HEK293 (cell line): ENCODE measurements at regions not wholly inside any gene's neighbourhood (a gene's known extent, or its start where the extent isn't known, plus 50 kb on each side); places are given as distances from the start of the nearest gene placed in this dataset.

ENCODE experiments used
- CTCF ChIA-PET: fragments of 350-600 bp; formaldehyde crosslinking; extraction: SDS; loops from one replicate; lab custom pipeline; 2021; ENCODE audit warnings: antibody characterized with exemption; lab: Yijun Ruan, JAX
- POLR2A ChIA-PET: fragments of 300-600 bp; formaldehyde crosslinking; extraction: SDS; loops from one replicate; lab custom pipeline; 2020; ENCODE audit warnings: antibody characterized with exemption, inconsistent platforms; lab: Yijun Ruan, JAX
- H3K27ac ChIP-seq: fragments of 200-500 bp; sonication (Bioruptor generic); 2 replicates; pipeline ENCODE4 v1.5.1; 2014; ENCODE audit warnings: low read depth, low read length, control low read depth, inconsistent platforms; ENCODE audit errors: extremely low read depth
- H3K36me3 ChIP-seq, 2 experiments: fragments of 200-500 bp in 1 of 2; sonication (Bioruptor generic) in 1 of 2; 1 replicate in 1 of 2; 2 replicates in 1 of 2; pipeline ENCODE4 v1.5.1; 2014 to 2017; ENCODE audit warnings: inconsistent platforms in 2 of 2, low read length in 2 of 2; ENCODE audit not compliant: control insufficient read depth in 2 of 2, insufficient read depth in 1 of 2
- H3K4me1 ChIP-seq: fragments of 200-500 bp; sonication (Bioruptor generic); 2 replicates; pipeline ENCODE4 v1.5.1; 2014; ENCODE audit warnings: mild to moderate bottlenecking, low read length, inconsistent platforms; ENCODE audit not compliant: control insufficient read depth, insufficient read depth
- H3K4me3 ChIP-seq: 2 replicates; pipeline ENCODE4 v1.5.1; 2011; ENCODE audit warnings: low read depth, mild to moderate bottlenecking, control low read depth, low read length, moderate library complexity
- H3K9me3 ChIP-seq: fragments of 200-500 bp; sonication (Bioruptor generic); 2 replicates; pipeline ENCODE4 v1.5.1; 2014; ENCODE audit warnings: low read depth, low read length, inconsistent platforms; ENCODE audit not compliant: control insufficient read depth, insufficient read depth
- IKZF3 ChIP-seq: fragments of 450-650 bp; IDR thresholded peaks from 2 replicates; pipeline ENCODE4 v1.5.0; 2018; ENCODE audit warnings: missing biosample characterization, mild to moderate bottlenecking, missing genetic modification characterization, moderate library complexity
- PRDM1 ChIP-seq: fragments of 450-650 bp; formaldehyde crosslinking; IDR thresholded peaks from 2 replicates; pipeline ENCODE4; 2016; ENCODE audit warnings: missing biosample characterization, missing genetic modification characterization
- TCF7L2 ChIP-seq: IDR thresholded peaks from 2 replicates; pipeline ENCODE4 v1.6.1; 2011; ENCODE audit warnings: low read depth, mild to moderate bottlenecking, inconsistent platforms, low read length, moderate library complexity, borderline replicate concordance
- WT1 ChIP-seq: fragments of 450-650 bp; formaldehyde crosslinking; IDR thresholded peaks from 2 replicates; pipeline ENCODE4 v1.5.1; 2016; ENCODE audit warnings: missing biosample characterization, missing genetic modification characterization
- ZNF114 ChIP-seq: fragments of 450-650 bp; formaldehyde crosslinking; IDR thresholded peaks from 2 replicates; pipeline ENCODE4 v1.5.0; 2017; ENCODE audit warnings: missing biosample characterization, missing genetic modification characterization
- ZNF140 ChIP-seq: fragments of 450-650 bp; formaldehyde crosslinking; IDR thresholded peaks from 2 replicates; pipeline ENCODE4 v1.5.1; 2016; ENCODE audit warnings: missing biosample characterization, missing genetic modification characterization
- ZNF26 ChIP-seq: fragments of 450-650 bp; formaldehyde crosslinking; IDR thresholded peaks from 2 replicates; pipeline ENCODE4 v1.5.1; 2016; ENCODE audit warnings: missing biosample characterization, missing genetic modification characterization
- ZNF302 ChIP-seq: fragments of 450-650 bp; formaldehyde crosslinking; IDR thresholded peaks from 2 replicates; pipeline ENCODE4 v1.5.1; 2016; ENCODE audit warnings: missing biosample characterization, missing genetic modification characterization, low read depth
- ZNF580 ChIP-seq: fragments of 450-650 bp; formaldehyde crosslinking; IDR thresholded peaks from 2 replicates; pipeline ENCODE4 v1.5.1; 2016; ENCODE audit warnings: missing biosample characterization, missing genetic modification characterization
- ZNF664 ChIP-seq: fragments of 450-650 bp; formaldehyde crosslinking; IDR thresholded peaks from 2 replicates; pipeline ENCODE4 v1.5.1; 2016; ENCODE audit warnings: missing biosample characterization, missing genetic modification characterization
- ZNF707 ChIP-seq: fragments of 450-650 bp; formaldehyde crosslinking; IDR thresholded peaks from 2 replicates; pipeline ENCODE4 v1.5.1; 2016; ENCODE audit warnings: missing biosample characterization, missing genetic modification characterization
- ZNF768 ChIP-seq: fragments of 450-650 bp; formaldehyde crosslinking; IDR thresholded peaks from 2 replicates; pipeline ENCODE4 v1.5.1; 2018; ENCODE audit warnings: missing biosample characterization, mild to moderate bottlenecking, missing genetic modification characterization
- TF ChIP-seq, protein P1 (sequence below): fragments of 450-650 bp; formaldehyde crosslinking; IDR thresholded peaks from 2 replicates; pipeline ENCODE4 v1.5.1; 2016; ENCODE audit warnings: missing biosample characterization, missing genetic modification characterization
- TF ChIP-seq, protein P2 (sequence below): fragments of 450-650 bp; formaldehyde crosslinking; IDR thresholded peaks from 2 replicates; pipeline ENCODE4 v1.5.1; 2016; ENCODE audit warnings: missing biosample characterization, missing genetic modification characterization
- TF ChIP-seq, protein P3 (sequence below): fragments of 450-650 bp; formaldehyde crosslinking; IDR thresholded peaks from 2 replicates; pipeline ENCODE4 v1.5.1; 2017; ENCODE audit warnings: missing biosample characterization, missing genetic modification characterization
- TF ChIP-seq, protein P4 (sequence below): fragments of 450-650 bp; formaldehyde crosslinking; IDR thresholded peaks from 2 replicates; pipeline ENCODE4 v1.5.0; 2017; ENCODE audit warnings: missing biosample characterization, missing genetic modification characterization, borderline replicate concordance
- TF ChIP-seq, protein P5 (sequence below): fragments of 450-650 bp; formaldehyde crosslinking; IDR thresholded peaks from 2 replicates; pipeline ENCODE4 v1.5.1; 2017; ENCODE audit warnings: missing biosample characterization, missing genetic modification characterization

GRCh38 chr2:38434595-38434994 lies 57.5 kb upstream of the ATL2 start (continued):
- TF ChIP-seq, protein P1, sequence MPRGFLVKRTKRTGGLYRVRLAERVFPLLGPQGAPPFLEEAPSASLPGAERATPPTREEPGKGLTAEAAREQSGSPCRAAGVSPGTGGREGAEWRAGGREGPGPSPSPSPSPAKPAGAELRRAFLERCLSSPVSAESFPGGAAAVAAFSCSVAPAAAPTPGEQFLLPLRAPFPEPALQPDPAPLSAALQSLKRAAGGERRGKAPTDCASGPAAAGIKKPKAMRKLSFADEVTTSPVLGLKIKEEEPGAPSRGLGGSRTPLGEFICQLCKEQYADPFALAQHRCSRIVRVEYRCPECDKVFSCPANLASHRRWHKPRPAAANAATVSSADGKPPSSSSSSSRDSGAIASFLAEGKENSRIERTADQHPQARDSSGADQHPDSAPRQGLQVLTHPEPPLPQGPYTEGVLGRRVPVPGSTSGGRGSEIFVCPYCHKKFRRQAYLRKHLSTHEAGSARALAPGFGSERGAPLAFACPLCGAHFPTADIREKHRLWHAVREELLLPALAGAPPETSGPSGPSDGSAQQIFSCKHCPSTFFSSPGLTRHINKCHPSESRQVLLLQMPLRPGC (tag by site-specific recombination) = no peak
- TF ChIP-seq, protein P2, sequence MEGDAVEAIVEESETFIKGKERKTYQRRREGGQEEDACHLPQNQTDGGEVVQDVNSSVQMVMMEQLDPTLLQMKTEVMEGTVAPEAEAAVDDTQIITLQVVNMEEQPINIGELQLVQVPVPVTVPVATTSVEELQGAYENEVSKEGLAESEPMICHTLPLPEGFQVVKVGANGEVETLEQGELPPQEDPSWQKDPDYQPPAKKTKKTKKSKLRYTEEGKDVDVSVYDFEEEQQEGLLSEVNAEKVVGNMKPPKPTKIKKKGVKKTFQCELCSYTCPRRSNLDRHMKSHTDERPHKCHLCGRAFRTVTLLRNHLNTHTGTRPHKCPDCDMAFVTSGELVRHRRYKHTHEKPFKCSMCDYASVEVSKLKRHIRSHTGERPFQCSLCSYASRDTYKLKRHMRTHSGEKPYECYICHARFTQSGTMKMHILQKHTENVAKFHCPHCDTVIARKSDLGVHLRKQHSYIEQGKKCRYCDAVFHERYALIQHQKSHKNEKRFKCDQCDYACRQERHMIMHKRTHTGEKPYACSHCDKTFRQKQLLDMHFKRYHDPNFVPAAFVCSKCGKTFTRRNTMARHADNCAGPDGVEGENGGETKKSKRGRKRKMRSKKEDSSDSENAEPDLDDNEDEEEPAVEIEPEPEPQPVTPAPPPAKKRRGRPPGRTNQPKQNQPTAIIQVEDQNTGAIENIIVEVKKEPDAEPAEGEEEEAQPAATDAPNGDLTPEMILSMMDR (tag by site-specific recombination) = no peak
- TF ChIP-seq TCF7L2 = no peak

GRCh38 chr2:38433607-38433975 lies 56.5 kb upstream of the ATL2 start:
- H3K4me1 ChIP-seq = peaks cover 26% of the 10 kb centered on the region
- no peak overlapping the region for H3K4me3 ChIP-seq
- H3K9me3 ChIP-seq = no peaks in the 10 kb centered on the region
- CTCF ChIA-PET = no interaction called here
- no peak for TF ChIP-seq ZNF26
- TF ChIP-seq, protein P3, sequence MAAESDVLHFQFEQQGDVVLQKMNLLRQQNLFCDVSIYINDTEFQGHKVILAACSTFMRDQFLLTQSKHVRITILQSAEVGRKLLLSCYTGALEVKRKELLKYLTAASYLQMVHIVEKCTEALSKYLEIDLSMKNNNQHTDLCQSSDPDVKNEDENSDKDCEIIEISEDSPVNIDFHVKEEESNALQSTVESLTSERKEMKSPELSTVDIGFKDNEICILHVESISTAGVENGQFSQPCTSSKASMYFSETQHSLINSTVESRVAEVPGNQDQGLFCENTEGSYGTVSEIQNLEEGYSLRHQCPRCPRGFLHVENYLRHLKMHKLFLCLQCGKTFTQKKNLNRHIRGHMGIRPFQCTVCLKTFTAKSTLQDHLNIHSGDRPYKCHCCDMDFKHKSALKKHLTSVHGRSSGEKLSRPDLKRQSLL (tag by site-specific recombination) = no peak
- TF ChIP-seq IKZF3 (tag by site-specific recombination) = no peak
- TF ChIP-seq WT1 = no peak
- TF ChIP-seq ZNF768 (tag by site-specific recombination) = no peak
- TF ChIP-seq ZNF580 = no peak
- TF ChIP-seq ZNF664 = no peak
- no peak for TF ChIP-seq ZNF114 (tag by site-specific recombination)
- TF ChIP-seq ZNF302 (tag by site-specific recombination) = no peak
- TF ChIP-seq, protein P4, sequence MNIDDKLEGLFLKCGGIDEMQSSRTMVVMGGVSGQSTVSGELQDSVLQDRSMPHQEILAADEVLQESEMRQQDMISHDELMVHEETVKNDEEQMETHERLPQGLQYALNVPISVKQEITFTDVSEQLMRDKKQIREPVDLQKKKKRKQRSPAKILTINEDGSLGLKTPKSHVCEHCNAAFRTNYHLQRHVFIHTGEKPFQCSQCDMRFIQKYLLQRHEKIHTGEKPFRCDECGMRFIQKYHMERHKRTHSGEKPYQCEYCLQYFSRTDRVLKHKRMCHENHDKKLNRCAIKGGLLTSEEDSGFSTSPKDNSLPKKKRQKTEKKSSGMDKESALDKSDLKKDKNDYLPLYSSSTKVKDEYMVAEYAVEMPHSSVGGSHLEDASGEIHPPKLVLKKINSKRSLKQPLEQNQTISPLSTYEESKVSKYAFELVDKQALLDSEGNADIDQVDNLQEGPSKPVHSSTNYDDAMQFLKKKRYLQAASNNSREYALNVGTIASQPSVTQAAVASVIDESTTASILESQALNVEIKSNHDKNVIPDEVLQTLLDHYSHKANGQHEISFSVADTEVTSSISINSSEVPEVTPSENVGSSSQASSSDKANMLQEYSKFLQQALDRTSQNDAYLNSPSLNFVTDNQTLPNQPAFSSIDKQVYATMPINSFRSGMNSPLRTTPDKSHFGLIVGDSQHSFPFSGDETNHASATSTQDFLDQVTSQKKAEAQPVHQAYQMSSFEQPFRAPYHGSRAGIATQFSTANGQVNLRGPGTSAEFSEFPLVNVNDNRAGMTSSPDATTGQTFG (tag by site-specific recombination) = no peak
- no peak for TF ChIP-seq ZNF707 (tag by site-specific recombination)
- TF ChIP-seq PRDM1 = no peak
- TF ChIP-seq, protein P5, sequence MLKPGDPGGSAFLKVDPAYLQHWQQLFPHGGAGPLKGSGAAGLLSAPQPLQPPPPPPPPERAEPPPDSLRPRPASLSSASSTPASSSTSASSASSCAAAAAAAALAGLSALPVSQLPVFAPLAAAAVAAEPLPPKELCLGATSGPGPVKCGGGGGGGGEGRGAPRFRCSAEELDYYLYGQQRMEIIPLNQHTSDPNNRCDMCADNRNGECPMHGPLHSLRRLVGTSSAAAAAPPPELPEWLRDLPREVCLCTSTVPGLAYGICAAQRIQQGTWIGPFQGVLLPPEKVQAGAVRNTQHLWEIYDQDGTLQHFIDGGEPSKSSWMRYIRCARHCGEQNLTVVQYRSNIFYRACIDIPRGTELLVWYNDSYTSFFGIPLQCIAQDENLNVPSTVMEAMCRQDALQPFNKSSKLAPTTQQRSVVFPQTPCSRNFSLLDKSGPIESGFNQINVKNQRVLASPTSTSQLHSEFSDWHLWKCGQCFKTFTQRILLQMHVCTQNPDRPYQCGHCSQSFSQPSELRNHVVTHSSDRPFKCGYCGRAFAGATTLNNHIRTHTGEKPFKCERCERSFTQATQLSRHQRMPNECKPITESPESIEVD (tag by site-specific recombination) = no peak
- TF ChIP-seq ZNF140 (tag by site-specific recombination) = no peak
- TF ChIP-seq, all 188 proteins: peak for 0
- POLR2A ChIA-PET = no interaction called here
- Histone ChIP-seq H3K36me3 (no peaks in the 10 kb centered on the region), H3K27ac (no peak overlapping the region)
